ENCODE measurements at regions not wholly inside any gene's neighbourhood (a gene's known extent, or its start where the extent isn't known, plus 50 kb on each side); places are given as distances from the start of the nearest gene placed in this dataset.

DNA sequence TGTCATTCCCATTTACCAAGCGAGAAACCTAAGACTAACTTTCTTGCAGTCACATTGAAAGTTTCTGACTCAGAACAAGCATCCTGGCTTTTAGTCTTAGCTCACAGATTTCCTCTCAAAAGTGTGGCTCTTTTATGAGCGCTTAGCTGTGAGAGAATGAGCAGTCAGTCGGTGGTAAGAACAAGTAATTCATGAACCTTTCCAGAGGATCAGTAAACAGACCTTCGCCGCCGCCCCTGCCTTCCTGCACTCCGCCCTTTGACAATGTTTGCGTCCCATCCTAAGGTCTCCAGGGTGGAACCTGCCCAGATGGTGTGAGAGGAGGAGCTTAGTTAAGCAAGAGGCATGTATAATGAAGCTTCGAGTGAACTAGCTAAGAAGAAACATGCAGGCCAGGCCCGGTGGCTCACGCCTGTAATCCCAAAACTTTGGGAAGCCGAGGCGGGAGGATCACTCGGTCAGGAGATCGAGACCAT lies 142.4 kb downstream of the GLUL start (continued):
- TF ChIP-seq, protein P1, sequence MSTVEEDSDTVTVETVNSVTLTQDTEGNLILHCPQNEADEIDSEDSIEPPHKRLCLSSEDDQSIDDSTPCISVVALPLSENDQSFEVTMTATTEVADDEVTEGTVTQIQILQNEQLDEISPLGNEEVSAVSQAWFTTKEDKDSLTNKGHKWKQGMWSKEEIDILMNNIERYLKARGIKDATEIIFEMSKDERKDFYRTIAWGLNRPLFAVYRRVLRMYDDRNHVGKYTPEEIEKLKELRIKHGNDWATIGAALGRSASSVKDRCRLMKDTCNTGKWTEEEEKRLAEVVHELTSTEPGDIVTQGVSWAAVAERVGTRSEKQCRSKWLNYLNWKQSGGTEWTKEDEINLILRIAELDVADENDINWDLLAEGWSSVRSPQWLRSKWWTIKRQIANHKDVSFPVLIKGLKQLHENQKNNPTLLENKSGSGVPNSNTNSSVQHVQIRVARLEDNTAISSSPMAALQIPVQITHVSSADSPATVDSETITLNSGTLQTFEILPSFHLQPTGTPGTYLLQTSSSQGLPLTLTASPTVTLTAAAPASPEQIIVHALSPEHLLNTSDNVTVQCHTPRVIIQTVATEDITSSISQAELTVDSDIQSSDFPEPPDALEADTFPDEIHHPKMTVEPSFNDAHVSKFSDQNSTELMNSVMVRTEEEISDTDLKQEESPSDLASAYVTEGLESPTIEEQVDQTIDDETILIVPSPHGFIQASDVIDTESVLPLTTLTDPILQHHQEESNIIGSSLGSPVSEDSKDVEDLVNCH (CRISPR knock-in tag; IDR thresholded peaks at IDR 0.05): no peak
- TF ChIP-seq ELF4 (CRISPR knock-in tag; IDR thresholded peaks at IDR 0.05; ENCODE audit: borderline replicate concordance) (no peak), ATAD3A (CRISPR knock-in tag; IDR thresholded peaks at IDR 0.05) (no peak), TRIM24 (CRISPR knock-in tag; IDR thresholded peaks at IDR 0.05) (no peak), ATF1 (CRISPR knock-in tag; IDR thresholded peaks at IDR 0.05) (no peak), ZNF841 (CRISPR knock-in tag; IDR thresholded peaks at IDR 0.05; ENCODE audit: borderline replicate concordance) (no peak), KDM4B (CRISPR knock-in tag; IDR thresholded peaks at IDR 0.05) (no peak), PLRG1 (conservative IDR thresholded peaks at IDR 0.05) (no peak), ZKSCAN5 (CRISPR knock-in tag; IDR thresholded peaks at IDR 0.05) (no peak), ZNF672 (CRISPR knock-in tag; IDR thresholded peaks at IDR 0.05) (no peak), ZNF768 (CRISPR knock-in tag; IDR thresholded peaks at IDR 0.05) (no peak), ZEB1 (IDR thresholded peaks at IDR 0.05; ENCODE audit: insufficient replicate concordance, low read depth) (no peak), MBD4 (IDR thresholded peaks at IDR 0.05; ENCODE audit: borderline replicate concordance, low read length) (no peak), CC2D1A (CRISPR knock-in tag; IDR thresholded peaks at IDR 0.05) (no peak), RARA (CRISPR knock-in tag; IDR thresholded peaks at IDR 0.05) (peak; percentile 60), DPF2 (CRISPR knock-in tag; IDR thresholded peaks at IDR 0.05; ENCODE audit: borderline replicate concordance, low read depth) (peak; percentile 70; the same call in 1 of the 2 replicates), ZNF570 (CRISPR knock-in tag; IDR thresholded peaks at IDR 0.05; ENCODE audit: borderline replicate concordance) (no peak), YEATS4 (CRISPR knock-in tag; IDR thresholded peaks at IDR 0.05; ENCODE audit: borderline replicate concordance) (peak; percentile 30; the same call in 1 of the 2 replicates), SP140L (CRISPR knock-in tag; IDR thresholded peaks at IDR 0.05; ENCODE audit: borderline replicate concordance) (no peak), PTBP1 (IDR thresholded peaks at IDR 0.05; ENCODE audit: low read depth, low read length, poor library complexity, severe bottlenecking) (no peak), ETS1 (CRISPR knock-in tag; IDR thresholded peaks at IDR 0.05) (no peak), KDM1A (CRISPR knock-in tag; IDR thresholded peaks at IDR 0.05) (no peak)
- TF ChIP-seq, protein P2, sequence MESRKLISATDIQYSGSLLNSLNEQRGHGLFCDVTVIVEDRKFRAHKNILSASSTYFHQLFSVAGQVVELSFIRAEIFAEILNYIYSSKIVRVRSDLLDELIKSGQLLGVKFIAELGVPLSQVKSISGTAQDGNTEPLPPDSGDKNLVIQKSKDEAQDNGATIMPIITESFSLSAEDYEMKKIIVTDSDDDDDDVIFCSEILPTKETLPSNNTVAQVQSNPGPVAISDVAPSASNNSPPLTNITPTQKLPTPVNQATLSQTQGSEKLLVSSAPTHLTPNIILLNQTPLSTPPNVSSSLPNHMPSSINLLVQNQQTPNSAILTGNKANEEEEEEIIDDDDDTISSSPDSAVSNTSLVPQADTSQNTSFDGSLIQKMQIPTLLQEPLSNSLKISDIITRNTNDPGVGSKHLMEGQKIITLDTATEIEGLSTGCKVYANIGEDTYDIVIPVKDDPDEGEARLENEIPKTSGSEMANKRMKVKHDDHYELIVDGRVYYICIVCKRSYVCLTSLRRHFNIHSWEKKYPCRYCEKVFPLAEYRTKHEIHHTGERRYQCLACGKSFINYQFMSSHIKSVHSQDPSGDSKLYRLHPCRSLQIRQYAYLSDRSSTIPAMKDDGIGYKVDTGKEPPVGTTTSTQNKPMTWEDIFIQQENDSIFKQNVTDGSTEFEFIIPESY (CRISPR knock-in tag; IDR thresholded peaks at IDR 0.05): no peak
- TF ChIP-seq, protein P3, sequence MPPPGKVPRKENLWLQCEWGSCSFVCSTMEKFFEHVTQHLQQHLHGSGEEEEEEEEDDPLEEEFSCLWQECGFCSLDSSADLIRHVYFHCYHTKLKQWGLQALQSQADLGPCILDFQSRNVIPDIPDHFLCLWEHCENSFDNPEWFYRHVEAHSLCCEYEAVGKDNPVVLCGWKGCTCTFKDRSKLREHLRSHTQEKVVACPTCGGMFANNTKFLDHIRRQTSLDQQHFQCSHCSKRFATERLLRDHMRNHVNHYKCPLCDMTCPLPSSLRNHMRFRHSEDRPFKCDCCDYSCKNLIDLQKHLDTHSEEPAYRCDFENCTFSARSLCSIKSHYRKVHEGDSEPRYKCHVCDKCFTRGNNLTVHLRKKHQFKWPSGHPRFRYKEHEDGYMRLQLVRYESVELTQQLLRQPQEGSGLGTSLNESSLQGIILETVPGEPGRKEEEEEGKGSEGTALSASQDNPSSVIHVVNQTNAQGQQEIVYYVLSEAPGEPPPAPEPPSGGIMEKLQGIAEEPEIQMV (CRISPR knock-in tag; IDR thresholded peaks at IDR 0.05; ENCODE audit: low read depth): 0 out of 2 replicates have a peak, but pooled peaks have one; percentile 64
- TF ChIP-seq, protein P4, sequence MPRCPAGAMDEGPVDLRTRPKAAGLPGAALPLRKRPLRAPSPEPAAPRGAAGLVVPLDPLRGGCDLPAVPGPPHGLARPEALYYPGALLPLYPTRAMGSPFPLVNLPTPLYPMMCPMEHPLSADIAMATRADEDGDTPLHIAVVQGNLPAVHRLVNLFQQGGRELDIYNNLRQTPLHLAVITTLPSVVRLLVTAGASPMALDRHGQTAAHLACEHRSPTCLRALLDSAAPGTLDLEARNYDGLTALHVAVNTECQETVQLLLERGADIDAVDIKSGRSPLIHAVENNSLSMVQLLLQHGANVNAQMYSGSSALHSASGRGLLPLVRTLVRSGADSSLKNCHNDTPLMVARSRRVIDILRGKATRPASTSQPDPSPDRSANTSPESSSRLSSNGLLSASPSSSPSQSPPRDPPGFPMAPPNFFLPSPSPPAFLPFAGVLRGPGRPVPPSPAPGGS (CRISPR knock-in tag; IDR thresholded peaks at IDR 0.05): no peak
